Neural progenitor cell (in vitro differentiated cells): ENCODE measurements at regions not wholly inside any gene's neighbourhood (a gene's known extent, or its start where the extent isn't known, plus 50 kb on each side); places are given as distances from the start of the nearest gene placed in this dataset.

Experiments used
- CTCF ChIP-seq: fragments of 200-600 bp; sonication (generic); IDR thresholded peaks from 2 replicates; pipeline ENCODE4 v1.5.1; 2017; ENCODE audit warnings: antibody characterized with exemption, mild to moderate bottlenecking
- EZH2 ChIP-seq: fragments of 200-600 bp; sonication (generic); IDR thresholded peaks from 2 replicates; pipeline ENCODE4 v1.6.1; 2017; ENCODE audit warnings: antibody characterized with exemption, mild to moderate bottlenecking, moderate library complexity

GRCh38 chr2:45312275-45312674 is 298.8 kb downstream of the SRBD1 start:
- TF ChIP-seq CTCF (no peak), EZH2 (no peak)
